Stomach (tissue), 8 donors: ENCODE measurements at regions not wholly inside any gene's neighbourhood (a gene's known extent, or its start where the extent isn't known, plus 50 kb on each side); places are given as distances from the start of the nearest gene placed in this dataset.
"Not testable (repeated sequence)": the region's sequence is repeated elsewhere in the genome, so short reads cannot be mapped to it uniquely, and the experiment has no call there.

Source experiments
- DNase-seq, 2 donors: peaks; one replicate each; pipeline versions ENCODE4 v3.0.0 to v3.0.0-alpha.2; 2013 to 2019
- H3K27ac ChIP-seq, 5 donors: fragments of 200-600 bp in 4 of 5; sonication (generic) in 4 of 5; one replicate each; pipeline ENCODE4 v1.5.1; 2013 to 2019; ENCODE audit warnings: mild to moderate bottlenecking in 1 of 5, moderate library complexity in 1 of 5
- H3K27me3 ChIP-seq, 3 donors: fragments of 200-600 bp; sonication (generic); one replicate each; pipeline ENCODE4 v1.5.1; 2017 to 2019; ENCODE audit warnings: mixed run types in 1 of 3
- H3K36me3 ChIP-seq, 4 donors: fragments of 200-600 bp; sonication (generic); 1 replicate in 3 of 4; 2 replicates in 1 of 4; pipeline ENCODE4 v1.5.1; 2016 to 2019
- H3K4me1 ChIP-seq, 4 donors: fragments of 200-600 bp; sonication (generic); one replicate each; pipeline ENCODE4 v1.5.1; 2016 to 2019
- H3K4me3 ChIP-seq, 4 donors: fragments of 200-600 bp; sonication (generic) in 3 of 4; one replicate each; pipeline ENCODE4 v1.5.1; 2016 to 2019; ENCODE audit warnings: mild to moderate bottlenecking in 1 of 4
- H3K9me3 ChIP-seq, 4 donors: fragments of 200-600 bp; sonication (generic); one replicate each; pipeline ENCODE4 v1.5.1; 2016 to 2019
- WGBS, 5 donors: extraction: QIAGEN DNeasy Blood & Tissue Kit in 3 of 5; methylation state at CpG; one replicate each; pipeline versions ENCODE4 v1.1.5 to v1.1.7; 2013 to 2018; 5-methylcytosine and 5-hydroxymethylcytosine counted together
- intact Hi-C: fragments of 100-400 bp; cut with DNase I; formaldehyde crosslinking; loops from one replicate; pipeline ENCODE4 v1.15.1; 2023; ENCODE audit warnings: low total_unique reads
- donor health status: healthy with polysubstance abuse.
- donor health status: Bipolar disorder and iron deficiency.
- donor health status: healthy.

- intact Hi-C loops, H3K4me1 ChIP-seq, H3K4me3 ChIP-seq, DNase-seq, H3K36me3 ChIP-seq, H3K9me3 ChIP-seq, H3K27ac ChIP-seq, H3K27me3 ChIP-seq: not testable (repeated sequence)
- no CpG with 5 or more reads among the region's 2 CpGs for WGBS, 5 donors
Measured at GRCh38 chr5:34096033-34096432, 53.0 kb upstream of the C1QTNF3 start.

- intact Hi-C loops, H3K27me3 ChIP-seq, H3K27ac ChIP-seq, H3K36me3 ChIP-seq, H3K4me1 ChIP-seq, H3K4me3 ChIP-seq, H3K9me3 ChIP-seq, DNase-seq: not testable (repeated sequence)
- 80 to 98% (median 92%) methylated on average over 1 to 3 of the region's 3 CpGs for WGBS, 5 donors
Measured at GRCh38 chr5:34099891-34100290, 56.9 kb upstream of the C1QTNF3 start.

- H3K27me3 ChIP-seq, intact Hi-C loops, H3K9me3 ChIP-seq, H3K27ac ChIP-seq, DNase-seq, H3K36me3 ChIP-seq, H3K4me1 ChIP-seq, H3K4me3 ChIP-seq: not testable (repeated sequence)
Measured at GRCh38 chr5:34101567-34101966, 58.6 kb upstream of the C1QTNF3 start.

- H3K27me3 ChIP-seq, H3K27ac ChIP-seq, H3K36me3 ChIP-seq, H3K9me3 ChIP-seq, DNase-seq, H3K4me1 ChIP-seq, intact Hi-C loops, H3K4me3 ChIP-seq: not testable (repeated sequence)
- 100% methylated on average over 1 to 2 of the region's 2 CpGs; no CpG with 5 or more reads in 2 of the 5 donors for WGBS, 5 donors
Measured at GRCh38 chr5:34108897-34109296, 65.9 kb upstream of the C1QTNF3 start.

GRCh38 chr5:34124280-34124679, 81.3 kb upstream of the C1QTNF3 start:
- H3K36me3 ChIP-seq, intact Hi-C loops, DNase-seq, H3K27ac ChIP-seq, H3K9me3 ChIP-seq, H3K27me3 ChIP-seq, H3K4me1 ChIP-seq, H3K4me3 ChIP-seq: not testable (repeated sequence)
- WGBS, 5 donors: 84 to 96% (median 92%) methylated on average over 3 of the region's 3 CpGs

- intact Hi-C loops, H3K9me3 ChIP-seq, H3K4me3 ChIP-seq, H3K27ac ChIP-seq, H3K36me3 ChIP-seq, H3K4me1 ChIP-seq, DNase-seq, H3K27me3 ChIP-seq: not testable (repeated sequence)
- 85 to 96% (median 90%) methylated on average over 3 of the region's 3 CpGs for WGBS, 5 donors
Measured at GRCh38 chr5:34125354-34125753, 82.3 kb upstream of the C1QTNF3 start.

GRCh38 chr5:34126741-34127140, 83.7 kb upstream of the C1QTNF3 start:
- DNase-seq, H3K4me3 ChIP-seq, H3K27ac ChIP-seq, H3K4me1 ChIP-seq, H3K27me3 ChIP-seq, H3K36me3 ChIP-seq, H3K9me3 ChIP-seq, intact Hi-C loops: not testable (repeated sequence)
- 95 to 98% (median 98%) methylated on average over 3 of the region's 3 CpGs for WGBS, 5 donors

- H3K4me3 ChIP-seq, H3K27ac ChIP-seq, H3K9me3 ChIP-seq, DNase-seq, H3K4me1 ChIP-seq, H3K36me3 ChIP-seq, H3K27me3 ChIP-seq, intact Hi-C loops: not testable (repeated sequence)
- 96 to 100% (median 98%) methylated on average over 3 of the region's 3 CpGs for WGBS, 5 donors
Measured at GRCh38 chr5:34127818-34128217, 84.8 kb upstream of the C1QTNF3 start.

- H3K36me3 ChIP-seq, DNase-seq, H3K27ac ChIP-seq, H3K4me1 ChIP-seq, H3K27me3 ChIP-seq, H3K9me3 ChIP-seq, H3K4me3 ChIP-seq, intact Hi-C loops: not testable (repeated sequence)
Measured at GRCh38 chr5:34128890-34129289, 85.9 kb upstream of the C1QTNF3 start.

GRCh38 chr5:34154988-34155387, 112.0 kb upstream of the C1QTNF3 start:
- H3K4me3 ChIP-seq, DNase-seq, intact Hi-C loops, H3K27ac ChIP-seq, H3K27me3 ChIP-seq, H3K36me3 ChIP-seq, H3K9me3 ChIP-seq, H3K4me1 ChIP-seq: not testable (repeated sequence)
- 50 to 67% (median 61%) methylated on average over 3 to 4 of the region's 4 CpGs for WGBS, 5 donors

- H3K36me3 ChIP-seq, H3K4me3 ChIP-seq, H3K4me1 ChIP-seq, H3K27ac ChIP-seq, H3K9me3 ChIP-seq, intact Hi-C loops, H3K27me3 ChIP-seq, DNase-seq: not testable (repeated sequence)
- 87 to 91% (median 91%) methylated on average over 4 of the region's 4 CpGs for WGBS, 5 donors
Measured at GRCh38 chr5:34156703-34157414, 113.8 kb upstream of the C1QTNF3 start.

- H3K4me3 ChIP-seq, H3K36me3 ChIP-seq, H3K27me3 ChIP-seq, DNase-seq, H3K9me3 ChIP-seq, intact Hi-C loops, H3K27ac ChIP-seq, H3K4me1 ChIP-seq: not testable (repeated sequence)
- 95 to 99% (median 97%) methylated on average over 4 of the region's 4 CpGs for WGBS, 5 donors
Measured at GRCh38 chr5:34160904-34161303, 117.9 kb upstream of the C1QTNF3 start.

GRCh38 chr5:34171398-34171797, 128.4 kb upstream of the C1QTNF3 start:
- H3K27me3 ChIP-seq, DNase-seq, H3K9me3 ChIP-seq, intact Hi-C loops, H3K27ac ChIP-seq, H3K4me3 ChIP-seq, H3K4me1 ChIP-seq: not testable (repeated sequence)
- H3K36me3 ChIP-seq: peaks cover 4 to 24% (median 22%) of the 10 kb centered on the region in 4 donors
